ENCODE measurements at regions not wholly inside any gene's neighbourhood (a gene's known extent, or its start where the extent isn't known, plus 50 kb on each side); places are given as distances from the start of the nearest gene placed in this dataset.
"Not testable (repeated sequence)": the region's sequence is repeated elsewhere in the genome, so short reads cannot be mapped to it uniquely, and the experiment has no call there.

DNA sequence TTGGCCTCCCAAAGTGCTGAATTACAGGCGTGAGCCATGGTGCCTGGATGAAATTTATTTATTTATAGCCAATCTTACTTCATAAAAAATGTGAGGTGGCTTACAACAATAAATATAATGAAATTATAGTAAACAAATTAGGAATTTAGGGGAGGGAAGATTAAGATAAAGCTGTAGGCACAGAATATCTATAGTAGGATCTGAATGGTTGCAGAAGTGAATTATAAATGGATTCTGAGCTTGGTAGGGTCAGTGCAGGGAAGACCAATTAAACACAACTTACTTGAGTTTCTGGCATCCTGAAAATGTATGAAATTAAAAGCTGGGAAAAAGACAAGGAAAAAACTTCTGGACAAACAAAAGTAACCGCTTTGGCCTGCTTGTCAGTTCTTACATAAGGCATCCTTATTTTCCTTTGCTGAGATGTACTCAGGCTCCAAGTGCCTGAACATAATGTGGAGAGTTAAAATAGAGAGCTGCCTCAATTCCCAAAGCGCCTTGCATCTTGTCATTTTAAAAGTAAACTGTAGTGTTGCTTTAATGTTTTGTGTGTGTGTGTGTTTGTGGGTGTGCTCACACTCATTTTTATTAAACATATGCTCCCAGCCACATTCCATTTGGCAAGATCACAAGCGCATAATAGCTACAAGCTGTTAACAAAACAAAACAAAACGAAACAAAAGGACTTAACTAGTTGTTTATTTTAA is 247.3 kb downstream of the S1PR1 start:
- Histone ChIP-seq H3K27me3 (no peaks in the 10 kb centered on the region), H3K9me3 (no peaks in the 10 kb centered on the region), H3K36me3 (no peaks in the 10 kb centered on the region), H3K4me1 (no peaks in the 10 kb centered on the region), H3K4me3 (no peak overlapping the region), H3K27ac (replicated peaks in 1 of 4) (no peak overlapping the region)
- no peak for TF ChIP-seq EP300 (IDR thresholded peaks at IDR 0.05)
- TF ChIP-seq, protein P1, sequence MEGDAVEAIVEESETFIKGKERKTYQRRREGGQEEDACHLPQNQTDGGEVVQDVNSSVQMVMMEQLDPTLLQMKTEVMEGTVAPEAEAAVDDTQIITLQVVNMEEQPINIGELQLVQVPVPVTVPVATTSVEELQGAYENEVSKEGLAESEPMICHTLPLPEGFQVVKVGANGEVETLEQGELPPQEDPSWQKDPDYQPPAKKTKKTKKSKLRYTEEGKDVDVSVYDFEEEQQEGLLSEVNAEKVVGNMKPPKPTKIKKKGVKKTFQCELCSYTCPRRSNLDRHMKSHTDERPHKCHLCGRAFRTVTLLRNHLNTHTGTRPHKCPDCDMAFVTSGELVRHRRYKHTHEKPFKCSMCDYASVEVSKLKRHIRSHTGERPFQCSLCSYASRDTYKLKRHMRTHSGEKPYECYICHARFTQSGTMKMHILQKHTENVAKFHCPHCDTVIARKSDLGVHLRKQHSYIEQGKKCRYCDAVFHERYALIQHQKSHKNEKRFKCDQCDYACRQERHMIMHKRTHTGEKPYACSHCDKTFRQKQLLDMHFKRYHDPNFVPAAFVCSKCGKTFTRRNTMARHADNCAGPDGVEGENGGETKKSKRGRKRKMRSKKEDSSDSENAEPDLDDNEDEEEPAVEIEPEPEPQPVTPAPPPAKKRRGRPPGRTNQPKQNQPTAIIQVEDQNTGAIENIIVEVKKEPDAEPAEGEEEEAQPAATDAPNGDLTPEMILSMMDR (IDR thresholded peaks at IDR 0.05), result no peak
- no peak for TF ChIP-seq POLR2A (IDR thresholded peaks at IDR 0.05; ENCODE audit: low read depth)
- TF ChIP-seq POLR2AphosphoS5 (IDR thresholded peaks at IDR 0.05), result no peak
- intact Hi-C loops (cut with DNase I), result no loop called here
- no peak for DNase-seq (ENCODE audit: extremely low spot score)
- WGBS, result 69% methylated on average over 5 of the region's 5 CpGs

DNA sequence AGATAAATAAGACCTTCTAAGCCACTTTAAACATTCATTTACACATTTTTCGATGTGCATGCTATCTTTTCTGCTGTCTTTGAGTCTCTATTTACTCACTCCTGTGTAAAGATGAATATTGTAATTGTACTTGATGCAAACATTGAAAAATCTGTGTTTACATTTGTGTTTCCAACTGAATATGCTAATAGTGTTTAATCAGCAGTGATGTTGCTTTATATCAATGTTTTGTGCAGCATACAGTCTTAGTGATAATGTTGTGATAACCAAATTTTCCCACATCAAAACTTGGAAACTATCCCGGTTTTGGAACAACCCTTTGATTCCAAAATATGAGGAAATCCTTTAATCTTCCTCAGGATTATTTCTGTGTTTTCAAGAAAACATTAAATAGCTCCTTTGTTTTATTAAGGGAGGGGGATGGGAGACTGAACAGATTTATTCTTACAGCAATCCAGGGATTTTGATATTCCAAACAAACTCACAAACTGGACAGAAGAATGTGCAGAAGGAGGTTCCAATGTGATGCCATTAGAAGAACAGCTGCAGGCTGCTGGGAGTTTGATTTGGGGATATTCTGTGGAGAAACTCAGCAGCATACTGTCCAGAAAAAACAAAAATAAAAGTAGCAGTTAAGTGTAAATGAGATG is 248.0 kb downstream of the S1PR1 start:
- DNase-seq (ENCODE audit: extremely low spot score), result no peak
- TF ChIP-seq EP300 (IDR thresholded peaks at IDR 0.05) (no peak), POLR2A (IDR thresholded peaks at IDR 0.05; ENCODE audit: low read depth) (no peak), POLR2AphosphoS5 (IDR thresholded peaks at IDR 0.05) (no peak)
- TF ChIP-seq, protein P1 (IDR thresholded peaks at IDR 0.05), result no peak
- H3K36me3 ChIP-seq, result no peaks in the 10 kb centered on the region
- no peak overlapping the region for H3K27ac ChIP-seq (replicated peaks in 1 of 4)
- H3K9me3 ChIP-seq, result peaks cover 0 to 5% (median 0%) of the 10 kb centered on the region in 4 donors
- no peaks in the 10 kb centered on the region for H3K4me1 ChIP-seq
- 37% methylated on average over 2 of the region's 2 CpGs for WGBS
- H3K27me3 ChIP-seq, result no peaks in the 10 kb centered on the region
- intact Hi-C loops (cut with DNase I), result no loop called here
- H3K4me3 ChIP-seq, result no peak overlapping the region

DNA sequence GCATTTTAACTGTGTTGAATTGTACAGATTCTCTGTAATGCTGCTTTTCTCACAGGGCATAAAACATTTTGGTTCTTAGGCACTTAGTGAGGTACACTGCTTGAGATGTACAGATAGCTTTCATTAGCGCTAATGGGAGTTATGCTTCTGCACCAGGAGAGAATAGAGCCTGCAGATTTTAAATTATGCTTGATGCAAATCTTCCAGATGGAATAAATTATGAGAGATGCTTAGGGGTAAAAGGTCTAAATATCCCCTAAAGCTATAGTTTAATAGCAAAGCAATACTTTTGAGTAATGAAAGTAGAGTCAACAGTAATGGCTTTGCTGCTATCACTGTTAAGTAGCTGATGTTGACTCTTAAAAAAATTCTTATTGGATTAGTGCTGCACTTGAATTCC is 248.9 kb downstream of the S1PR1 start:
- 0% methylated on average over 1 of the region's 1 CpG for WGBS
- no peak for DNase-seq (ENCODE audit: extremely low spot score)
- intact Hi-C loops (cut with DNase I), result no loop called here
- H3K27me3 ChIP-seq, result no peaks in the 10 kb centered on the region
- TF ChIP-seq POLR2AphosphoS5 (IDR thresholded peaks at IDR 0.05) (no peak), EP300 (IDR thresholded peaks at IDR 0.05) (no peak), POLR2A (IDR thresholded peaks at IDR 0.05; ENCODE audit: low read depth) (no peak)
- TF ChIP-seq, protein P1 (IDR thresholded peaks at IDR 0.05), result no peak
- H3K4me1 ChIP-seq, result no peaks in the 10 kb centered on the region
- no peak overlapping the region for H3K27ac ChIP-seq (replicated peaks in 1 of 4)
- H3K9me3 ChIP-seq, result peaks cover 0 to 5% (median 0%) of the 10 kb centered on the region in 4 donors
- no peak overlapping the region for H3K4me3 ChIP-seq
- H3K36me3 ChIP-seq, result no peaks in the 10 kb centered on the region

- H3K4me1 ChIP-seq; H3K36me3 ChIP-seq; H3K27me3 ChIP-seq; intact Hi-C loops (cut with DNase I); DNase-seq (ENCODE audit: extremely low spot score); H3K4me3 ChIP-seq; H3K27ac ChIP-seq (replicated peaks in 1 of 4); H3K9me3 ChIP-seq: not testable (repeated sequence)
- 100% methylated on average over 1 of the region's 1 CpG for WGBS
Measured at GRCh38 chr1:101492144-101492543, 255.3 kb downstream of the S1PR1 start.

- WGBS, result 82% methylated on average over 3 of the region's 3 CpGs
- H3K4me1 ChIP-seq; H3K27ac ChIP-seq (replicated peaks in 1 of 4); H3K9me3 ChIP-seq; H3K27me3 ChIP-seq; H3K36me3 ChIP-seq; DNase-seq (ENCODE audit: extremely low spot score); intact Hi-C loops (cut with DNase I); H3K4me3 ChIP-seq: not testable (repeated sequence)
Measured at GRCh38 chr1:101493920-101494319, 257.1 kb downstream of the S1PR1 start.

- Histone ChIP-seq H3K27me3 (no peaks in the 10 kb centered on the region), H3K4me1 (no peaks in the 10 kb centered on the region), H3K27ac (replicated peaks in 1 of 4) (no peak overlapping the region), H3K4me3 (no peak overlapping the region), H3K9me3 (no peaks in the 10 kb centered on the region), H3K36me3 (no peaks in the 10 kb centered on the region)
- TF ChIP-seq POLR2AphosphoS5 (IDR thresholded peaks at IDR 0.05), result no peak
- TF ChIP-seq, protein P1 (IDR thresholded peaks at IDR 0.05), result no peak
- no peak for TF ChIP-seq POLR2A (IDR thresholded peaks at IDR 0.05; ENCODE audit: low read depth)
- TF ChIP-seq EP300 (IDR thresholded peaks at IDR 0.05), result no peak
- no peak for DNase-seq (ENCODE audit: extremely low spot score)
- intact Hi-C loops (cut with DNase I), result no loop called here
- WGBS, result 75% methylated on average over 2 of the region's 2 CpGs
Measured at GRCh38 chr1:101496109-101496508, 259.3 kb downstream of the S1PR1 start.
